Esophagus (tissue), 2 donors: ENCODE measurements at regions not wholly inside any gene's neighbourhood (a gene's known extent, or its start where the extent isn't known, plus 50 kb on each side); places are given as distances from the start of the nearest gene placed in this dataset.

Experiments used
- H3K27ac ChIP-seq, 2 donors: one replicate each; pipeline ENCODE4 v1.5.1; 2013; ENCODE audit warnings: low read depth in 2 of 2, mild to moderate bottlenecking in 2 of 2, inconsistent platforms in 1 of 2, low read length in 1 of 2, moderate library complexity in 1 of 2
- H3K27me3 ChIP-seq, 2 donors: one replicate each; pipeline ENCODE4 v1.6.1; 2013; ENCODE audit warnings: low read length in 2 of 2, control low read depth in 1 of 2, mild to moderate bottlenecking in 1 of 2; ENCODE audit not compliant: insufficient read depth in 2 of 2, control insufficient read depth in 1 of 2
- H3K36me3 ChIP-seq, 2 donors: one replicate each; pipeline ENCODE4 v1.6.1; 2013; ENCODE audit warnings: low read length in 1 of 2; ENCODE audit not compliant: control insufficient read depth in 2 of 2, insufficient read depth in 2 of 2
- H3K4me1 ChIP-seq, 2 donors: one replicate each; pipeline ENCODE4 v1.6.1; 2013; ENCODE audit warnings: low read length in 1 of 2; ENCODE audit not compliant: control insufficient read depth in 2 of 2, insufficient read depth in 2 of 2
- H3K4me3 ChIP-seq, 2 donors: one replicate each; pipeline ENCODE4 v1.5.1; 2013; ENCODE audit warnings: low read length in 2 of 2, mild to moderate bottlenecking in 2 of 2, low read depth in 1 of 2, moderate library complexity in 1 of 2
- H3K9me3 ChIP-seq, 2 donors: one replicate each; pipeline ENCODE4 v1.6.1; 2013; ENCODE audit warnings: mild to moderate bottlenecking in 2 of 2, low read depth in 1 of 2, low read length in 1 of 2, moderate library complexity in 1 of 2; ENCODE audit not compliant: control insufficient read depth in 2 of 2, insufficient read depth in 1 of 2
- WGBS, 2 donors: extraction: QIAGEN DNeasy Blood & Tissue Kit; methylation state at CpG; one replicate each; pipeline ENCODE4 v1.1.7; 2013; 5-methylcytosine and 5-hydroxymethylcytosine counted together
- donor health status: healthy with polysubstance abuse.
- donor health status: Bipolar disorder and iron deficiency.

DNA sequence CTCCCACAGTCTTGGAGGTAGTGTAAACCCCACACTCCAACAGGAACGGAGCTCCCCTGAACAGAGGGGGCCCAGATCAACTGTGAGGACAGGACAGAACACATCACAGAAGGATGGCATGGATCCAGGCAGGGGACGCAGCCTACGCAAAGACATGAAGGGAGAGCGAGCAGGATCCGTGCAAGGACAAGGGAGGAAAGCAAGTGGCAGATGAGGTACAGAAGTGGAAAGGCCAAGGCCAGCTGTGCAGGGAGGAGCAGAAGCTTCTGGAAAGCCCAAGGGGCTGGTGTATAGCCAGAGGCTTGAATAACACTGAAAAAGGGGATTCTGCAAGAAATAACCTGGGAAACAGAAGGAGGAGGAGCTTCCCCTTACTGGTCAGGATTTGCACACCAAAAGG is 81.2 kb downstream of the SIPA1L2 start:
- Histone ChIP-seq H3K36me3 (peaks cover 0 to 4% of the 10 kb centered on the region in 2 donors), H3K4me1 (peaks cover 0 to 6% of the 10 kb centered on the region in 2 donors), H3K4me3 (no peak overlapping the region), H3K9me3 (no peaks in the 10 kb centered on the region), H3K27me3 (no peaks in the 10 kb centered on the region), H3K27ac (no peak overlapping the region)
- 89 to 91% methylated on average over 5 of the region's 5 CpGs for WGBS, 2 donors

DNA sequence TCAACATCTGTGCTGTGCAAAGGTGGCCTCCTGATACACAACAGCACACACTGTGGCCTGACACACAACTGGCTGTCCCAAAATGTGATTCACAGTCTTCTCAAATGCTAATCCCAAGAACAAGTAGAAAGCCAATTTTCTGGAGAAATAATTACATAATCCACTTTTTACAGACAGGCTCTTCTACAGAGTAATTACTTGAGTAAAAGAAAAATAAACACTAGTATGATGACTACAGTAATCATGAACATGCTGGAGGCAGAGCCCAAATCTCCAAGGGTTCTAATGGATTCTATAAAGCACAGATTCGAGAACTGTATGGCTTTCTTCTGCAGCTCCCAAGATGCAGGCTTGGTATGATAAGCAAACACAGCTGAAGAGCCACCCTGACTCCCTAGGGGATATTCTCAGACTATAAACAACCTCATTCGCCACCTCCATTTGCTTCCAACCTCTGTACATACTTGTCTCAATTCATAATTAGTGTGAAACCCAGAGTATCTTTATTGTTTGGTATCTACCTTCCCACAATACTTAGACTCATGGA is 81.9 kb downstream of the SIPA1L2 start:
- Histone ChIP-seq H3K27ac (no peak overlapping the region), H3K36me3 (peaks cover 0 to 4% of the 10 kb centered on the region in 2 donors), H3K27me3 (no peaks in the 10 kb centered on the region), H3K4me1 (peaks cover 0 to 3% of the 10 kb centered on the region in 2 donors), H3K9me3 (no peaks in the 10 kb centered on the region), H3K4me3 (no peak overlapping the region)
- 61 to 76% methylated on average over 2 of the region's 2 CpGs for WGBS, 2 donors

DNA sequence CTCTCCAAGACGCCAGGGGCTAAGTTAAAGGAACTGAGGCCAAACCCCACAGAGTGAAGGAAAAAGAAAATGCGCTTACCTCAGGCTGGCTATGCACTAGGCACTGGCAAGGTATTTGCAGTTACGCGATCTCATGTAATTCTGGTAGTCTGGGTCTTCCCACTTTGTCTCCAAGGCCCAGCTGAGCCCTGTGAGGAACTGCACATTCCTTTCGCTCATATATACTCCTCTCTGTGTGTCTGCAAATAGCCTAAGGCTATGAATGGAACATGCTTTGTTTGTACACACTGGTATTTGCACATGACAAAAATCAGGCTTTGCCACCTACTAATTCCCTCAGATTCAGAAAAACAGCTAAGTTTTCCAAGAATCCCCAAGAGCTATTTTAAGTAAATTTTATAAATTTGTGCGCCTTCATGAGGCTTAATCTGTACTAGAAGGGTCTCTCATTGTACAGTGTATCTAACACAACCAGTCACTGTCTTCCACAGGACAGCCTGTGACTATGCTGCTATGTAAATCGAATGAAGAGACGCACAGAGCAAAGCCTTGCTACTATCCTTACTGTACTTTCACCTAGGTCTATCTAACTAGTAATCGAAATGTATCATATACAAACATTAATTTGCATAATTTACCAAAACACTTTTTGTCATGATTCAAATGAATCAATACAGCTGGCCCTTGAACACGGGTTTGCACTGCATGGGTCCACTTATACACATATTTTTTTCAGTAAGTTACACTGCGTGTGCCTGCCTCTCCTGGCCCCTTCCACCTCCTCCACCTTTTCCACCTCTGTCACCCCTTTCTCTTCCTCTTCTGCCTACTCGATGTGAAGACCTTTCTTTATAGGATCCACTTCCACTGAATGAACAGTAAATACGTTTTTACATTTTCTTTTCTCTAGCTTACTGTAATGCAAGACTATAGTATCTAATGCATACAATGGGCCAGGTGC is 87.0 kb downstream of the SIPA1L2 start:
- H3K4me1 ChIP-seq: peaks cover 0 to 2% of the 10 kb centered on the region in 2 donors
- no peaks in the 10 kb centered on the region for H3K27me3 ChIP-seq
- no peaks in the 10 kb centered on the region for H3K9me3 ChIP-seq
- H3K4me3 ChIP-seq: no peak overlapping the region
- H3K27ac ChIP-seq: no peak overlapping the region
- 91% methylated on average over 13 of the region's 13 CpGs for WGBS, 2 donors
- no peaks in the 10 kb centered on the region for H3K36me3 ChIP-seq

DNA sequence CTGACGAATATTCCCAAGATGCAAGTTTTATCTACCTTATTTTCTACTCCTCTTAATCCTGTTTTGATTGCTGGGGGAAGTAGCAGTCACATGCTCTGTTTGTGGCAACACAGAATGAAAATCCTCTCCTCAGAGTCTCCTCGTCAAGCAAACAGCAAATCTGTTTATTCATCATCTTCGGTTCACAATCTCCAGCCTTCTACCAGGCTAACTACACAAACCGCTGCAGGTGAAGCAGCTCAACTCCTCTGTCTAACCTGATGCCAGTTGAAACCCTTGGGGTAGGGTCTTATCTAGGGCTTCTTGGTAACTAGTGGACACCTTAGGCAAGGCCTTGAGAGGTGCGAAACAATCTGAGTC is 91.0 kb downstream of the SIPA1L2 start:
- Histone ChIP-seq H3K9me3 (no peaks in the 10 kb centered on the region), H3K36me3 (no peaks in the 10 kb centered on the region), H3K4me1 (peaks cover 0 to 2% of the 10 kb centered on the region in 2 donors), H3K27ac (no peak overlapping the region), H3K4me3 (no peak overlapping the region), H3K27me3 (no peaks in the 10 kb centered on the region)
- WGBS, 2 donors: 86 to 88% methylated on average over 5 of the region's 5 CpGs

DNA sequence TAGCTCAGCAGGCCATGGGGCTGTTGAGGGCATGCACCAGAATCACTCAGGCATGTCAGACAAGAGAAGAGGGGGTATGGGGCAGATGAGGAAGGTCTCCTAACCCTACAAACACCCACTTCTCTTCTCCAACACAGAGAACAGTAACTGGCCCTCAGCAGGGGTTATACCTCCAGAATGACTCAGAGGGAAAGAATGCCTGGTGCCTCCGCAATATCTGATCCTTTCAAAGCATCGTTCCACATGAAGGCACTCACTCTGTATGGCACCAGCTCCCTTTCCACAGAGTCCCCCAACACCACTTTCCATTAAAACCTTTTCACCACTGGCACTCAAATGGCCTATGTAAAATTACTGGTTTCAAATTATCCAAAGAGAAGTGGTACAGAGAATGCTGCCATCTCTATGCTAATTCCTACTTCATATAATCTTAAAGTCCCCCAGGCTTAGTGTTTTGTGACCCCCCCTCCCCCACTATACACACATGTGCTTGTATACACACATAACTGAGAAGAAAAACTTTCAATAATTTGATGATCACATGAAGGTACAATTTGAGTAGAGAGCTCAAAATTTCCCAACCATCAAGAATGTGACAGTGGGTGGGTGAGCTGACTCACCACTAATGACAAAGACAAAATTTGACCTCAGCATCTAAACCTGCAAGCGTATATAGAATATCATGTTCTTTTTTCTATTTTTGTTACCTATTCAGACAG is 91.5 kb downstream of the SIPA1L2 start:
- Histone ChIP-seq H3K27me3 (no peaks in the 10 kb centered on the region), H3K4me1 (peaks cover 0 to 2% of the 10 kb centered on the region in 2 donors), H3K27ac (no peak overlapping the region), H3K9me3 (no peaks in the 10 kb centered on the region), H3K36me3 (no peaks in the 10 kb centered on the region), H3K4me3 (no peak overlapping the region)
- 61 to 66% methylated on average over 3 of the region's 3 CpGs for WGBS, 2 donors

DNA sequence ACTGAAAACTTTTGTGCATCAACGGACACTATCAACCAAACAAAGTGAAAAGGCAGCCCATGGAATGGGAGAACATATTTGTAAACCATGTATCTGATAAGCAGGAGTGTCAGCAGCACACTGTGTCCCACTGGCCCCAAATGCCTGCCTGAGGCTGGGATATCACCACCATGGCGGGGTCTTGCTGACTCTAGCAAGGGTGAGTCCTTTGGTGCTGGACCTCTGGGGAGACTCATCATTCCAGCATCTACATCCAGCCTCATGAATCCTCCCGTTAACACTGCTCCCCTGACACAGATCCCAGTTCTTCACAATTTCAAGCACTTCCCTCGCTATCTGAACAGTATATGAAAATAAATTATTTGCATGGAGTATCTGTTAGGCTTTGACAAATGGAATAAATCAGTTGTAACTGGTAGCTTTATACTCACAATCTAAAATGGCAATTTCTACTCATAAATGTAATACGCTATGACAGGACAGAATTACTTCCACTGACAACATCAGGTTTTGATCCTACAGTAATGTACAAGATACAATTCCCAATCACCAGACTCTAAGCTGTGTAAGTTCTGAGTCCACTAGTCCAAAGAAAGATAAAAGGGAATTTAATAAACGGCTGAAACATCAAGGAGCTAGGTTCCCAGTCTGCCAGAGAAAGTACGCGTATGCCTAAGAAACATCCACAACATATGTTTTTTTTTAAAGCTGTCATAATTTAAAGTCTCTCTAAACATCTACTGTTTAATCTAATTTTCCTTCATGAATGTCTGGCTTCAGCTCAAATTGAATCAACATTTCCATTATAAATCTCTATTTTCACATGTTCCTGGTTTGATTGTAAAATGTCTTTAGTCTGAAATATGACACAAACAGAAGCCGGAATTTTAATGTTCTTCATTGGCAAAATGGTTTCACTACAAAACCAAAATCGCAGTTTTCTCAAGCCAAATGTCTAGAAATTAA is 95.1 kb downstream of the SIPA1L2 start:
- Histone ChIP-seq H3K9me3 (no peaks in the 10 kb centered on the region), H3K4me1 (peaks cover 0 to 7% of the 10 kb centered on the region in 2 donors), H3K36me3 (no peaks in the 10 kb centered on the region), H3K27ac (peak overlapping the region in 1 of 2 donors; percentile 7), H3K27me3 (no peaks in the 10 kb centered on the region), H3K4me3 (no peak overlapping the region)
- WGBS, 2 donors: 83 to 86% methylated on average over 10 of the region's 10 CpGs

DNA sequence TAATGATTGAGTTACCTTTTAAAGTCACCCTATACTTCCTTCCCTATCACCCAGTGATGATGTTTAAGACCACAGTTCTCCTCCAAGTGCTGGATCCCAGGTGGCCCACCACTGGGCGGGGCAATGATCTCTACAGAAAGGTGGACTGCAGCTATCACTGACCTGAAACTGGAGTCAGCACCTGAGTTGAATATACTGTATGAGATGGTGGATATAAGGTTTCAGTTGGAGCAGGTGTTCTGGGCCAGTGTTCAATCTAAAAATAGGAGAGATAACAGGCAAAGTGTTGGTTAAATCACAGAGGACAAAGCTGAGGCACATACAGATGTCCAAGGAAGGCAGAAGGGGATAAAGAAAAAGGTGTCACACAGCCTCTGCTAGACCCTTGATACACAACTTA is 96.6 kb downstream of the SIPA1L2 start:
- H3K4me3 ChIP-seq: no peak overlapping the region
- whole genome bisulfite sequencing, 2 donors: 97 to 100% methylated on average over 1 of the region's 1 CpG
- no peaks in the 10 kb centered on the region for H3K27me3 ChIP-seq
- H3K9me3 ChIP-seq: no peaks in the 10 kb centered on the region
- H3K4me1 ChIP-seq: peaks cover 0 to 10% of the 10 kb centered on the region in 2 donors
- no peaks in the 10 kb centered on the region for H3K36me3 ChIP-seq
- no peak overlapping the region for H3K27ac ChIP-seq

DNA sequence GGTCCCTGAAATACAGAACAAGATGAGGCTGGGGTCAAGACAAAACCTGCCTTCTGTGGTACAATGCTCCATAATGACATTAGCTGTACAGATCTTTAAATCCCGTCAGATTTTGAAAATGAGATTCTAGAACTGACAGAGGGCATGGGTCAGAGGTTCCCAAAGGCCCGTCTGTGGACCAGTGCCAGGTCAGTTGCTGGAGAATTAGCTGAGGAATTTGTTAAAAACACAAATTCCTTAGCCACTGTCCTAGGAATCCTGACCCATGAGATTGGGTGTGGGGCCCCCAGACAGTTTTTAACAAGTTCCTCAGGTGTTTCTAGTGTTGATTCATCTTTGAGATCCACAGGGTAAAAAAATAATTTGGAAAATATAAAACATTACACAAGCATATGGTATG is 97.0 kb downstream of the SIPA1L2 start:
- Histone ChIP-seq H3K4me3 (no peak overlapping the region), H3K4me1 (peaks cover 0 to 8% of the 10 kb centered on the region in 2 donors), H3K36me3 (no peaks in the 10 kb centered on the region), H3K27me3 (no peaks in the 10 kb centered on the region), H3K27ac (no peak overlapping the region), H3K9me3 (no peaks in the 10 kb centered on the region)
- 82 to 86% methylated on average over 2 of the region's 2 CpGs for WGBS, 2 donors

DNA sequence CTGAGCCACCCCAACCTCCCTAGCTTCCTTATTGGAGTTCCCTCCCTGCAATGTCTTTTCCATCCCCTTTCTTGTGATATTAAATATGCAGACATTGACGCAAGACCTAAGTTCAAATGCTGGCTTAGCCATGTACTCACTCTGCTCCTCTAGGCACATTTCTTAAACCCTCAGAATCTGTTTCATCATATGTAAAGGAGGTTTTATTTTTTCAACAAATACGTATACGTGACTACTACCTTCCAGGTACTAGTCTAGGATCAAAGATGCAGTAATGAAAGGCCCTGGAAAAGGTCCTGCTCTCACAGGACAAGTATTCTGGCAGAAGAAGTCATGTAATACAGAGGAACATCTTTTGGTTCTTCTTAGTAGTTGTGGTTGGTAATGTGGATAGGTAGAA is 98.6 kb downstream of the SIPA1L2 start:
- no peaks in the 10 kb centered on the region for H3K27me3 ChIP-seq
- no peaks in the 10 kb centered on the region for H3K9me3 ChIP-seq
- WGBS, 2 donors: 95 to 98% methylated on average over 3 of the region's 3 CpGs
- peaks cover 2 to 11% of the 10 kb centered on the region in 2 donors for H3K4me1 ChIP-seq
- no peak overlapping the region for H3K4me3 ChIP-seq
- no peaks in the 10 kb centered on the region for H3K36me3 ChIP-seq
- H3K27ac ChIP-seq: no peak overlapping the region
